ENCODE measurements at regions not wholly inside any gene's neighbourhood (a gene's known extent, or its start where the extent isn't known, plus 50 kb on each side); places are given as distances from the start of the nearest gene placed in this dataset.

- TF ChIP-seq RAD21 (IDR thresholded peaks at IDR 0.05; ENCODE audit: low read length) (no peak), FOS (IDR thresholded peaks at IDR 0.05; ENCODE audit: low read depth, low read length) (no peak), CTCF (conservative IDR thresholded peaks at IDR 0.05; ENCODE audit: low read depth, low read length) (no peak)
Measured at GRCh38 chr1:118381197-118381869, 196.3 kb upstream of the SPAG17 start.
